SK-N-SH treated with all-trans-retinoic acid at 6 μM for 48 hours (cell line): ENCODE measurements at regions not wholly inside any gene's neighbourhood (a gene's known extent, or its start where the extent isn't known, plus 50 kb on each side); places are given as distances from the start of the nearest gene placed in this dataset.

Source experiments
- ATAC-seq: fragments of 200-7000 bp; cut with Tn5 transposase; 3 replicates; pipeline ENCODE4 v1.9.1; 2020; ENCODE audit warnings: mild to moderate bottlenecking, moderate library complexity
- ARNTL ChIP-seq: fragments of 450-650 bp; formaldehyde crosslinking; IDR thresholded peaks from 2 replicates; pipeline ENCODE4 v1.5.0; 2020; ENCODE audit warnings: low read depth, mild to moderate bottlenecking, moderate library complexity, borderline replicate concordance
- BACH2 ChIP-seq: fragments of 250-450 bp; sonication (Bioruptor Pico); IDR thresholded peaks from 2 replicates; pipeline ENCODE4 v1.9.0; 2021; ENCODE audit warnings: mild to moderate bottlenecking, borderline replicate concordance
- CSDC2 ChIP-seq: fragments of 250-450 bp; sonication (Bioruptor Pico); IDR thresholded peaks from 2 replicates; pipeline ENCODE4 v1.5.0; 2020; ENCODE audit warnings: mild to moderate bottlenecking, moderate library complexity
- ESRRG ChIP-seq: fragments of 250-450 bp; sonication (Bioruptor Pico); IDR thresholded peaks from 2 replicates; pipeline ENCODE4 v1.6.1; 2021; ENCODE audit warnings: mild to moderate bottlenecking
- GLIS3 ChIP-seq: fragments of 250-450 bp; sonication (Bioruptor Pico); IDR thresholded peaks from 2 replicates; pipeline ENCODE4 v1.5.0; 2020; ENCODE audit warnings: mild to moderate bottlenecking, moderate library complexity
- ISL1 ChIP-seq: fragments of 250-450 bp; sonication (Bioruptor Pico); IDR thresholded peaks from 2 replicates; pipeline ENCODE4 v2.1.2; 2022; ENCODE audit warnings: mild to moderate bottlenecking, moderate library complexity
- OSR1 ChIP-seq: fragments of 250-450 bp; sonication (Bioruptor Pico); IDR thresholded peaks from 2 replicates; pipeline ENCODE4 v1.8.0; 2022; ENCODE audit warnings: moderate library complexity, mild to moderate bottlenecking, inconsistent platforms
- PATZ1 ChIP-seq: fragments of 250-450 bp; sonication (Bioruptor Pico); IDR thresholded peaks from 2 replicates; pipeline ENCODE4 v1.8.0; 2020; ENCODE audit warnings: mild to moderate bottlenecking, moderate library complexity, borderline replicate concordance
- PPARA ChIP-seq: fragments of 250-450 bp; sonication (Bioruptor Pico); IDR thresholded peaks from 2 replicates; pipeline ENCODE4 v1.5.0; 2020; ENCODE audit warnings: mild to moderate bottlenecking, borderline replicate concordance
- RARB ChIP-seq: fragments of 250-450 bp; sonication (Bioruptor Pico); IDR thresholded peaks from 2 replicates; pipeline ENCODE4 v1.8.0; 2021; ENCODE audit warnings: mild to moderate bottlenecking, moderate library complexity
- SNAI2 ChIP-seq: fragments of 250-450 bp; sonication (Bioruptor Pico); IDR thresholded peaks from 2 replicates; pipeline ENCODE4 v1.5.0; 2020; ENCODE audit warnings: mild to moderate bottlenecking, moderate library complexity
- TCF4 ChIP-seq: fragments of 250-450 bp; sonication (Bioruptor Pico); IDR thresholded peaks from 2 replicates; pipeline ENCODE4 v1.8.0; 2021; ENCODE audit warnings: mild to moderate bottlenecking, moderate library complexity, borderline replicate concordance
- TOX ChIP-seq: fragments of 250-450 bp; sonication (Bioruptor Pico); IDR thresholded peaks from 2 replicates; pipeline ENCODE4 v1.8.0; 2021; ENCODE audit warnings: mild to moderate bottlenecking, moderate library complexity, borderline replicate concordance
- ZC3H10 ChIP-seq: fragments of 250-450 bp; sonication (Bioruptor Pico); IDR thresholded peaks from 2 replicates; pipeline ENCODE4 v1.5.1; 2021; ENCODE audit warnings: mild to moderate bottlenecking, moderate library complexity
- ZFP3 ChIP-seq: fragments of 250-450 bp; sonication (Bioruptor Pico); IDR thresholded peaks from 2 replicates; pipeline ENCODE4 v1.5.0; 2020; ENCODE audit warnings: mild to moderate bottlenecking, moderate library complexity
- ZFP30 ChIP-seq: fragments of 450-650 bp; formaldehyde crosslinking; IDR thresholded peaks from 2 replicates; pipeline ENCODE4 v1.5.0; 2022; ENCODE audit warnings: mild to moderate bottlenecking, moderate library complexity
- ZNF565 ChIP-seq: fragments of 450-650 bp; formaldehyde crosslinking; conservative IDR thresholded peaks from 2 replicates; pipeline ENCODE4 v1.5.0; 2020; ENCODE audit warnings: low read depth, mild to moderate bottlenecking, moderate library complexity
- ZNF70 ChIP-seq: fragments of 450-650 bp; formaldehyde crosslinking; IDR thresholded peaks from 2 replicates; pipeline ENCODE4 v1.5.0; 2020; ENCODE audit warnings: mild to moderate bottlenecking, moderate library complexity
- ZNF8 ChIP-seq: fragments of 450-650 bp; formaldehyde crosslinking; IDR thresholded peaks from 2 replicates; pipeline ENCODE4 v1.5.0; 2020; ENCODE audit warnings: mild to moderate bottlenecking, moderate library complexity
- TF ChIP-seq, protein P1 (sequence below): fragments of 250-450 bp; sonication (Bioruptor Pico); IDR thresholded peaks from 2 replicates; pipeline ENCODE4 v1.5.1; 2021; ENCODE audit warnings: mild to moderate bottlenecking, moderate library complexity
- TF ChIP-seq, protein P2 (sequence below): fragments of 250-450 bp; sonication (Bioruptor Pico); IDR thresholded peaks from 2 replicates; pipeline ENCODE4 v1.8.0; 2021; ENCODE audit warnings: low read depth, mild to moderate bottlenecking, moderate library complexity, borderline replicate concordance
- TF ChIP-seq, protein P3 (sequence below): fragments of 250-450 bp; sonication (Bioruptor Pico); IDR thresholded peaks from 2 replicates; pipeline ENCODE4 v1.5.0; 2020; ENCODE audit warnings: mild to moderate bottlenecking, moderate library complexity

DNA sequence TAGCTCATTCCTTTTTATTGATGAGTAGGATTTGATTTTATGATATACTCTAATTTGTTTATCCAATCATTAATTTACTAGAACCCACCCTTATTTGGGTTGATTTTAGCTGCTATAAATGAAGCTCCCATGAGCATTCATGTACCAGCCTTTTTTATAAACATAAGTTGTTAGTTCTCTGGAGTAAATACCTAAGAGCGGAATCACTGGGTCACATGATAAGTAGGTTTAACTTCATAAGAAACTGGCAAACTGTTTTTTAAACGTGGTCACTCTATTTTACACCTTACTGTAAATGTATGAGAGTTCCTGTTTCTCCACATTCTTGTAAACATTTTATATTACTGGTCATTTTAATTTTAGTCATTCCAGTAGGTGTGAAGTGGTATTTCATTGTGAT, 364.6 kb downstream of the NPR3 start:
- no peak for ATAC-seq
- TF ChIP-seq PATZ1 (CRISPR knock-in tag), result no peak
- no peak for TF ChIP-seq GLIS3 (CRISPR knock-in tag)
- TF ChIP-seq ZNF70, result no peak
- TF ChIP-seq ZNF8, result no peak
- no peak for TF ChIP-seq TCF4
- no peak for TF ChIP-seq ISL1 (CRISPR knock-in tag)
- TF ChIP-seq TOX, result no peak
- no peak for TF ChIP-seq ZFP30 (CRISPR knock-in tag)
- TF ChIP-seq ZNF565, result no peak
- TF ChIP-seq CSDC2, result no peak
- TF ChIP-seq ZFP3 (CRISPR knock-in tag), result no peak
- TF ChIP-seq, protein P1, sequence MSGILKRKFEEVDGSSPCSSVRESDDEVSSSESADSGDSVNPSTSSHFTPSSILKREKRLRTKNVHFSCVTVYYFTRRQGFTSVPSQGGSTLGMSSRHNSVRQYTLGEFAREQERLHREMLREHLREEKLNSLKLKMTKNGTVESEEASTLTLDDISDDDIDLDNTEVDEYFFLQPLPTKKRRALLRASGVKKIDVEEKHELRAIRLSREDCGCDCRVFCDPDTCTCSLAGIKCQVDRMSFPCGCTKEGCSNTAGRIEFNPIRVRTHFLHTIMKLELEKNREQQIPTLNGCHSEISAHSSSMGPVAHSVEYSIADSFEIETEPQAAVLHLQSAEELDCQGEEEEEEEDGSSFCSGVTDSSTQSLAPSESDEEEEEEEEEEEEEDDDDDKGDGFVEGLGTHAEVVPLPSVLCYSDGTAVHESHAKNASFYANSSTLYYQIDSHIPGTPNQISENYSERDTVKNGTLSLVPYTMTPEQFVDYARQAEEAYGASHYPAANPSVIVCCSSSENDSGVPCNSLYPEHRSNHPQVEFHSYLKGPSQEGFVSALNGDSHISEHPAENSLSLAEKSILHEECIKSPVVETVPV (CRISPR knock-in tag), result no peak
- no peak for TF ChIP-seq RARB (CRISPR knock-in tag)
- no peak for TF ChIP-seq BACH2 (CRISPR knock-in tag)
- TF ChIP-seq ESRRG (CRISPR knock-in tag), result no peak

DNA sequence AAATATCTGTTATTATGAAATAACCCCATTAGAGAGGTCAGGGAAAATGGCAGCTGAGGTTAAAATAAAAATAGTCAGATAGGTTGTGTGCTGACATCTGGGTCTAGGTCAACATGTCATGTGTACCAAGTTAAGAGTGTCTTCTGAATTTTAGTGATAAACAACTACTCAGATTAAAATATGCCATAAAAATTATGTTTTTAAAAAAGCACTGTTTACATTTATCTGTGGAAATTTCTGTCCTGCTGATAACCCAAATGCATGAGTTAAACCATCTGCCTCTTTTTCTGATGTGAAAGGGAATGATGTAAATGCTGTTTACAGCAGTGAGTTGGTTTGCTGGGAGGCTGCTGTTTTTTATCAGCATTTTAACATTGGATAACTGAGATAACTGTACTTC, 361.2 kb upstream of the TARS1 start:
- TF ChIP-seq SNAI2 (CRISPR knock-in tag) (no peak), TOX (no peak), ZNF565 (no peak), CSDC2 (no peak)
- no peak; the same call in 2 of the 3 replicates for ATAC-seq

DNA sequence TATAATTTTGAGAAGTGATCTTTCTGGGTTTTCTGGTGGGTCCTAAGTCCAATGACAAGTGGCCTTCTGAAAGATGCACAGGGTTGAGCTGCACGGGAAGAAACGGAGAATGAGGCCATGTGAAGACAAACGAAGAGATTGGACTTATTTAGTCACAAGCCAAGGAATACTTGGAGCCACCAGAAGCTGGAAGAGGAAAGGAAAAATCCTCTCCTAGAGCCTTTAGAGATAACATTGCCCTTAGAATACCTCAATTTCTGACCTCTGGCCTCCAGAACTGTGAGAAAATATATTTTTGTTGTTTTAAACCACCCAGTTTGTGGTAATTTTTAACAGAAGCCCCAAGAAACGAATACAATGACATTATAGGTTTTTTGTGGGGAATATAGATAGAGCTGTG, 360.5 kb upstream of the TARS1 start:
- ATAC-seq, result no peak
- TF ChIP-seq ZFP30 (CRISPR knock-in tag) (no peak), OSR1 (CRISPR knock-in tag) (no peak), ZFP3 (CRISPR knock-in tag) (no peak), TOX (no peak), PPARA (CRISPR knock-in tag) (no peak), GLIS3 (CRISPR knock-in tag) (no peak), BACH2 (CRISPR knock-in tag) (no peak), ZNF8 (no peak), SNAI2 (CRISPR knock-in tag) (no peak), PATZ1 (CRISPR knock-in tag) (no peak), TCF4 (no peak), ZC3H10 (CRISPR knock-in tag) (no peak), ISL1 (CRISPR knock-in tag) (no peak), ARNTL (no peak)
- TF ChIP-seq, protein P2, sequence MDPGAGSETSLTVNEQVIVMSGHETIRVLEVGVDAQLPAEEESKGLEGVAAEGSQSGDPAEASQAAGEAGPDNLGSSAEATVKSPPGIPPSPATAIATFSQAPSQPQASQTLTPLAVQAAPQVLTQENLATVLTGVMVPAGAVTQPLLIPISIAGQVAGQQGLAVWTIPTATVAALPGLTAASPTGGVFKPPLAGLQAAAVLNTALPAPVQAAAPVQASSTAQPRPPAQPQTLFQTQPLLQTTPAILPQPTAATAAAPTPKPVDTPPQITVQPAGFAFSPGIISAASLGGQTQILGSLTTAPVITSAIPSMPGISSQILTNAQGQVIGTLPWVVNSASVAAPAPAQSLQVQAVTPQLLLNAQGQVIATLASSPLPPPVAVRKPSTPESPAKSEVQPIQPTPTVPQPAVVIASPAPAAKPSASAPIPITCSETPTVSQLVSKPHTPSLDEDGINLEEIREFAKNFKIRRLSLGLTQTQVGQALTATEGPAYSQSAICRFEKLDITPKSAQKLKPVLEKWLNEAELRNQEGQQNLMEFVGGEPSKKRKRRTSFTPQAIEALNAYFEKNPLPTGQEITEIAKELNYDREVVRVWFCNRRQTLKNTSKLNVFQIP (CRISPR knock-in tag), result no peak

- ATAC-seq, result no peak
- TF ChIP-seq ISL1 (CRISPR knock-in tag), result no peak
- TF ChIP-seq ZNF70, result no peak
- TF ChIP-seq PPARA (CRISPR knock-in tag), result no peak
- TF ChIP-seq, protein P3, sequence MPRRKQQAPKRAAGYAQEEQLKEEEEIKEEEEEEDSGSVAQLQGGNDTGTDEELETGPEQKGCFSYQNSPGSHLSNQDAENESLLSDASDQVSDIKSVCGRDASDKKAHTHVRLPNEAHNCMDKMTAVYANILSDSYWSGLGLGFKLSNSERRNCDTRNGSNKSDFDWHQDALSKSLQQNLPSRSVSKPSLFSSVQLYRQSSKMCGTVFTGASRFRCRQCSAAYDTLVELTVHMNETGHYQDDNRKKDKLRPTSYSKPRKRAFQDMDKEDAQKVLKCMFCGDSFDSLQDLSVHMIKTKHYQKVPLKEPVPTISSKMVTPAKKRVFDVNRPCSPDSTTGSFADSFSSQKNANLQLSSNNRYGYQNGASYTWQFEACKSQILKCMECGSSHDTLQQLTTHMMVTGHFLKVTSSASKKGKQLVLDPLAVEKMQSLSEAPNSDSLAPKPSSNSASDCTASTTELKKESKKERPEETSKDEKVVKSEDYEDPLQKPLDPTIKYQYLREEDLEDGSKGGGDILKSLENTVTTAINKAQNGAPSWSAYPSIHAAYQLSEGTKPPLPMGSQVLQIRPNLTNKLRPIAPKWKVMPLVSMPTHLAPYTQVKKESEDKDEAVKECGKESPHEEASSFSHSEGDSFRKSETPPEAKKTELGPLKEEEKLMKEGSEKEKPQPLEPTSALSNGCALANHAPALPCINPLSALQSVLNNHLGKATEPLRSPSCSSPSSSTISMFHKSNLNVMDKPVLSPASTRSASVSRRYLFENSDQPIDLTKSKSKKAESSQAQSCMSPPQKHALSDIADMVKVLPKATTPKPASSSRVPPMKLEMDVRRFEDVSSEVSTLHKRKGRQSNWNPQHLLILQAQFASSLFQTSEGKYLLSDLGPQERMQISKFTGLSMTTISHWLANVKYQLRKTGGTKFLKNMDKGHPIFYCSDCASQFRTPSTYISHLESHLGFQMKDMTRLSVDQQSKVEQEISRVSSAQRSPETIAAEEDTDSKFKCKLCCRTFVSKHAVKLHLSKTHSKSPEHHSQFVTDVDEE (CRISPR knock-in tag), result no peak
- TF ChIP-seq GLIS3 (CRISPR knock-in tag), result no peak
- no peak for TF ChIP-seq PATZ1 (CRISPR knock-in tag)
- TF ChIP-seq, protein P2 (CRISPR knock-in tag), result no peak
- no peak for TF ChIP-seq RARB (CRISPR knock-in tag)
- TF ChIP-seq CSDC2, result no peak
- no peak for TF ChIP-seq BACH2 (CRISPR knock-in tag)
- TF ChIP-seq ZNF565, result no peak
Measured at GRCh38 chr5:33088176-33088575, 352.6 kb upstream of the TARS1 start.
